LHCN-M2 (cell line): ENCODE measurements at regions not wholly inside any gene's neighbourhood (a gene's known extent, or its start where the extent isn't known, plus 50 kb on each side); places are given as distances from the start of the nearest gene placed in this dataset.
"Not testable (repeated sequence)": the region's sequence is repeated elsewhere in the genome, so short reads cannot be mapped to it uniquely, and the experiment has no call there.

Experiments used
- DNase-seq: peaks from one replicate; pipeline ENCODE4 v3.0.0-alpha.2; 2012; ENCODE audit warnings: low read depth

- DNase-seq: not testable (repeated sequence)
These were observed 84.3 kb downstream of the IRS2 start for GRCh38 chr13:109702030-109702597.

GRCh38 chr13:109700176-109700575, 86.2 kb downstream of the IRS2 start:
- DNase-seq: peak; percentile 67

GRCh38 chr13:109699628-109700071, 86.7 kb downstream of the IRS2 start:
- DNase-seq: no peak

GRCh38 chr13:109698779-109699178, 87.6 kb downstream of the IRS2 start:
- DNase-seq: peak; percentile 83

- peak; percentile 59 for DNase-seq
These were observed 88.4 kb downstream of the IRS2 start for GRCh38 chr13:109697936-109698335.

- DNase-seq: no peak
These were observed 90.8 kb downstream of the IRS2 start for GRCh38 chr13:109695402-109696190.

- no peak for DNase-seq
These were observed 91.4 kb downstream of the IRS2 start for GRCh38 chr13:109694972-109695371.

- no peak for DNase-seq
These were observed 93.2 kb downstream of the IRS2 start for GRCh38 chr13:109693213-109693612.

GRCh38 chr13:109691689-109692088, 94.7 kb downstream of the IRS2 start:
- no peak for DNase-seq

- DNase-seq: no peak
These were observed 98.6 kb downstream of the IRS2 start for GRCh38 chr13:109687559-109688448.

GRCh38 chr13:109685203-109685602, 101.2 kb downstream of the IRS2 start:
- DNase-seq: no peak

- DNase-seq: no peak
These were observed 101.6 kb downstream of the IRS2 start for GRCh38 chr13:109684824-109685202.

GRCh38 chr13:109684084-109684823, 102.1 kb downstream of the IRS2 start:
- DNase-seq: no peak

- no peak for DNase-seq
These were observed 103.7 kb downstream of the IRS2 start for GRCh38 chr13:109682534-109683244.

- DNase-seq: no peak
These were observed 105.5 kb downstream of the IRS2 start for GRCh38 chr13:109680930-109681329.

- DNase-seq: no peak
These were observed 106.1 kb downstream of the IRS2 start for GRCh38 chr13:109680288-109680687.

- DNase-seq: no peak
These were observed 107.9 kb downstream of the IRS2 start for GRCh38 chr13:109678459-109678858.

- DNase-seq: no peak
These were observed 109.2 kb downstream of the IRS2 start for GRCh38 chr13:109677206-109677605.

- DNase-seq: peak; percentile 12
These were observed 112.9 kb downstream of the IRS2 start for GRCh38 chr13:109673477-109673876.

- no peak for DNase-seq
These were observed 113.8 kb downstream of the IRS2 start for GRCh38 chr13:109672545-109672944.

GRCh38 chr13:109671919-109672318, 114.5 kb downstream of the IRS2 start:
- DNase-seq: no peak
